NCI-H2107 (cell line): ENCODE measurements at regions not wholly inside any gene's neighbourhood (a gene's known extent, or its start where the extent isn't known, plus 50 kb on each side); places are given as distances from the start of the nearest gene placed in this dataset.

Experiments used
- DNase-seq: peaks from one replicate; lab custom pipeline; 2025; lab: John Stamatoyannopoulos, UW

GRCh38 chr3:41041899-41042298 is 157.4 kb upstream of the CTNNB1 start:
- no peak for DNase-seq

DNA sequence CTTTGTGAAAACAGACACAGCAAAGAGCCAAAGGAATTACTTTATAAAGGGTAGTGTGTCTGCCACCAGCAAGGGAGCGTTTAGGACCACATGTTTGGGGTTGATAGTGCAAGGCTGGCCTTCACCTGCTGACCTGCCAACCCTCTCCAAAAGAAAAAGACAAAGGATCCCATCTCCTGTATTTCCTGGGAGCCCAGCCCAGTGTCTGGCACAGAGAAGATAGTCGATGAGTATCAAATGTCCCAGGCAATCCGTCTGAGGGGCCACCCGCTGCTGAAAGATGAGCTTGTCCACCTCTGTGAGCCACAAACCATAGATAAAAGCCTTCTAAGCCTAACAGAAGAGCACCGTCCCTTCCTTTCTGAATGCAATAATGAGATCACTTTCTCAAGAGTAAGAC is 154.8 kb upstream of the CTNNB1 start:
- DNase-seq = no peak

DNA sequence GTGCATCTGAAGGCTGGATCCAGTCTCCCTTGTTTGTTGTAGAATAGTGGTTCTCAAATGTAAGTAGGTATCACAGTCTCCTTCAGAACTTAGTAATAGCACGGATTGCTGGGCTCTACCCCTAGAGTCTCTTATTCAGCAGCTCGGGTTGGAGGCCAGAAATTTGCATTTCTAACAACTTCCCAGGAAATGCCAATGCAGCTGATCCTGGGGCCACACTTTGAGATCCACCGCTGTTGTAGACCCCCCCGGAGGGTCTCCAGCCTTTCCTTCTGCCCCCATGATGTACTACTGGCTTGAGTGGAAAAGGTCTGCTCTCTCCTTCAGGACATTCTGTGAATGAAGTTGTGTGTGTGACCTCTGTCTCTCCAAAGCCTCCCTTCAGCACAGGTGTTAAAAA is 153.8 kb upstream of the CTNNB1 start:
- no peak for DNase-seq

DNA sequence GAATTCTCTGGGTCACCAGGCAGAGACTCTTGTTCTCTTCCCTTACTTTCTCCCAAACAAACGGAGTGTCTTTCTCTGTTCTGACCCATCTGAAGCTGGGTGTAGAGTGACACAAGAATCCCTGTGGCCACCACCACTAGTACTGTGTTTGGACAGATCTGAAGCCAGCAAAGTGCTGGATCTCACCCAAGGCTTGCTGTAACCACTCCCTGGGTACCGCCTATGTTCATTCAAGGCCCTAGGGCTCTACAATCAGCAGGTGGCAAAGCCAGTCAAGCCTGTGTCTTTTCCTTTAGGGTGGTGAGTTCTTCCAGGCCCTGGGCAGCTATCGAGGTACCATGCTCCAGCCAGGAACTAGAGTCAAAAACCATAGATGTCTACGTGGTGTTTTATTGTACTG is 149.2 kb upstream of the CTNNB1 start:
- no peak for DNase-seq

DNA sequence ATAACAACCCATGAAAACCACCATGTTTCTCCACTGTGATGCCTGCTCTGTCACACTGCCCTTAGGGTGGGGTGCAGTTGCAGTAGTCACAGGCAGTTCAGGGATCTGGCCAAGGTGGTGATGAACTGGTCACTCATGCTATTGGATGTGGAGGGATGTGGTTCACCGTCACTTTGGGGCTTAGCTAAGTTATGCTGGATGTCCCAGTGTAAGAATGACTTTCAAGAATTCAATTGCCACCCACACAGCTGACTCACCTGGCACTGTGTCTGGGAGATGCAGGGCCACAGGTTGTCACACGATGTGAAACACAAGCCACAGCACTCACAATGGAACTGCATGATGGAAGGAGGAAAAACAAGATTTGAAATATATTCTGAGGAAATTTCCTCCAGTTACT is 146.1 kb upstream of the CTNNB1 start:
- no peak for DNase-seq

DNA sequence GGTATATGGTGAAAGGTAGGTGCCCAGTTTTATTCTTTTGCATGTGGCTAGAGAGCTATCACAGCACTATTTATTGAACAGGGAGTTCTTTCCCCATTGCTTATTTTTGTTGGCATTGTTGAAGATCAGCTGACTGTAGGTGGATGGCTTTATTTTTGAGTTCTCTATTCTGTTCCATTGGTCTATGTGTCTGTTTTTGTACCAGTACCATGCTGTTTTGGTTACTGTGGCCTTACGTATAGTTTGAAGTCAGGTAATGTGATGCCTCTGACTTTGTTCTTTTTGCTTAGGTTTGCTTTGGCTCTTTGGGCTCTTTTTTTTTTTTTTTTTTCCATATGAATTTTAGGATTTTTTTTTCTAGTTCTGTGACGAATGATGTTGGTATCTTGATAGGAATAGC is 139.2 kb upstream of the CTNNB1 start:
- DNase-seq = no peak

DNA sequence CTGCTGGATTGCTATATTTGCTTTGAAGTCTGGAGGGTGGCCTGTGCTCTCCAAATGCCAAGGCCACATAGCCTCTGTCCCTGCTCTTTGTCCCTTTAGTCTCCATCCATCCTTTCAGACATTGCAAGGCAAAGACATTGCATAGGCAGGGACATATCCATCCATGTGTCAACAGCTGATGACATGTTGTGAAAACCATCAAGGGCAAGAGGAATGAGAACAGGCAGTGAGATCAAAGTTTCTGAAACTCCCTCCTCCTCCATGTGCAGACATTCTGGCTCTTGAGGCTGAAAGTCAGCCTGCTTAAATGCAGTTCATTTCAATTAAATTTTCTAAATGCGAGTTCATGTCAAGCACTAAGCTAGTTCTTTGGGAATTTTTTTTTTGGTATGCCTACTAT is 135.2 kb upstream of the CTNNB1 start:
- DNase-seq = no peak

DNA sequence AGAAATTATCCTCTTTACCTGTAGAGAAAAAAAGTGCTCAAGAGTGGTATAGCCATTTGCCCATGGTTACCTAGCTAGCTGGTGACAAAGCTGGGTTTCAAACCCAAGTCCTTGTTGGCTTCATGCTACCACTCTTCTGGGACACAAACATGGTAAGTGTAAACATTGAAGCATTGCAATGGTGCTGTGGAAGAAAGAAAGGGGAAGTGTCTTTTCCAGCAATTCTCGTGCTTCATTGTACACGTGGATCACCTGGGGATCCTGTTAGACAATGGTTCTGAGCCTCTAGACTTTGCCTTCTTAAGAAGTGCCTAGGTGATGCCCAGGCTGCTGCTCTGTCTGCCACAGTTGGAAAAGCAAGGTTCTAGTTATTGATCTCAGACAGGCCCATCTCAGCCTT is 134.8 kb upstream of the CTNNB1 start:
- no peak for DNase-seq

- DNase-seq = no peak
These were observed 134.0 kb upstream of the CTNNB1 start for GRCh38 chr3:41065340-41065739.

- no peak for DNase-seq
These were observed 126.1 kb upstream of the CTNNB1 start for GRCh38 chr3:41073190-41073589.

GRCh38 chr3:41075975-41076374 is 123.3 kb upstream of the CTNNB1 start:
- no peak for DNase-seq

GRCh38 chr3:41076399-41076798 is 122.9 kb upstream of the CTNNB1 start:
- DNase-seq = no peak

- no peak for DNase-seq
These were observed 119.2 kb upstream of the CTNNB1 start for GRCh38 chr3:41080141-41080540.

DNA sequence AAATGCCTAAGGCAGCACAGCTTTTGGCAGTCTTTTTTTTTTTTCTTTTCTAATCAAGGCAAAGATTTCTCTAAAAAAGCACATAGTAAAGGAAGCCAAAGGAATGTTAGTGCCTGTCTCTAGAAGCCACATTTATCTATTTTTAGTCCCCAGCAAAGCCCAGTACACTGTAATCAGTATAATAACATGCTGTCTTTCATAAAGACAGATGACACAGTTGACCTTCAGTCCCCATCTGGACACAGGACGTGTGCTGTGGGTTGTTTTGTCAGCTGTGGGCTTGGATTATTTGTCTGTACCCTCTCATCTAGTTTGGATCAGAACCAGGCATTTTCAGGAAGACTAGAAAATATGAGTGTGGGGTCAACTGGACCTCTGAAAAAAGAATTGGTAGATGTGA is 110.4 kb upstream of the CTNNB1 start:
- DNase-seq = no peak

- no peak for DNase-seq
These were observed 109.7 kb upstream of the CTNNB1 start for GRCh38 chr3:41089566-41089965.

GRCh38 chr3:41092844-41093243 is 106.5 kb upstream of the CTNNB1 start:
- DNase-seq = no peak

DNA sequence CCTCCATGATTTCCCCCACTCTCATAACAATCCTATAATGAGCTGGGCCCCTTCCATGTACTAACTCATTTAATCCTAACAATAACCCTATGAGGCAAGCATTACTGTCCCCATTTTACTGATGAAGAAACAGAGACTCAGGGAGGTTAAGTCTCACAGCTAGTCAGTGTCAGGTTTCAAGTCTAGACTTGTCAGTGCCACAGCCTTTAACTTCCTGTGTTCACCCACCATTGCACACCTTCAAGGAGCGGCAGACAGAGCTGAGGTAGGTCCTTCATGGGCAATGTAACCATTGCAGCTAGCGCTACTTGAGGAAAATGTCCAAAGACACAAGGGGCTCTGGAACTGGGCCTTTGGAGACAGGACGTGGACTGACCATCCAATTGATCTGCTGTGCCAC is 105.8 kb upstream of the CTNNB1 start:
- no peak for DNase-seq

DNA sequence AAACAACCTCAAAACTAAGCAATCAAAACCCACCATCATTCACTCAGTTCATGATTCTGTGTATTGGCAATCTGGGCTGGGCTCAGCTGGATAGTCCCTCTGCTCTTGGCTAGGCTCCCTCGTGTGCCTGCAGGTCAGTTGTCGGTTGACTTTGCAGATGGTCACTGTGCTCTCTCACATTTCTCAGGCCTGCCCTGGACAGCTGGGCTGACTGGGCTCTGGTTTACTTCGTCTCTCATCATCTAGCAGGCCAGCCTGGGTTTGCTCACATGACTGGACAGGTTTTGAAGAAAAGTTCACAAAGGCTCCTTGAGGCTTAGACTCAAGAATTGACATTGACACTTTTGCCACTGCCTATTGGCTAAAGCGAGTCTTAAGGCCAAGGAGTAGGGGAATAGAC is 105.0 kb upstream of the CTNNB1 start:
- no peak for DNase-seq

GRCh38 chr3:41095702-41096101 is 103.6 kb upstream of the CTNNB1 start:
- no peak for DNase-seq

DNA sequence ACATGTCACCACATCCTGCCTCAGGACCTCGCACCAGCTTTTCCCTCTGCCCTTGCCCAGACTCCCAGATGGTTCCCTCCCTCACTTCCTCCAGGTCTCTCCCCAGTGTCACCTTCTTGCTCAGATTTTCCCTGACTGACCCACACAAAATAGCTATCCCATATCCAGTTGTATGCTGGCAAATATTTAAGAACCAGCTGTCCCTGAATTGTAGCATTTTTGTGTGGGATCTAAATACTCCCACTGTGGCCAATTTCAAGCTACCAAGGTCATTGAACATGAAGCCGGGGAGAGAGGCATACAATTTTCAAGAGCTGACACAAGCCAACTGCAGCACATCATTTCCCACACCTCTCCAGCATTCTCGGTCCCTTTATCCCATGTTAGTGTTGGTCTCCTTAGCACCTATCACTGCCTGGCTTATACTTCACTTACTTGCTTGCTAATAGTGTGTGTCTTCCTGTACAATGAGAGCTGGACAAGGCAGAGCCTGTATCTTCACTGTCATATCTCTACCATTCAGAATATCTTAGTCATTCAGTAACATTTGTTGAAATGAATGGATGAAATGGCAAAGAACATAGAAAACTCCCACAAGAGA is 101.3 kb upstream of the CTNNB1 start:
- DNase-seq = no peak

DNA sequence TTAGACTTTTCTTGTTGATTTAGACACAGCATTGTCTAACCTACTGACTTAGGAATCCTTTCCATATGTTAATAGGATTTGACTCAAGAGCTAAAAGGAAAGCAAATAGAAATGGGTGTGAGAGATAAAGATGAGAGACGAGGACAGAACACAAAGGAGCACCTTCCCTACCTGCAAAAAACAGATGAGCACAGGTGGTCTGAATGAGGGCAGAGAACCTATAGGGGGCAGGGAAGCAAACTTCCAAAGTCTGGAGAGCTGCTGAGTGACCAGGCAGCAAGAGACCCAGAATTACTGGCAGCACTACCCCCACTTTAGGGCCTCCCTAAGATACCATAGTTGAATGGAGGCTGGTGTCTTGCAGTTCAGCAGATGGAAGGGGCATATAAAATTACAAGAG is 98.1 kb upstream of the CTNNB1 start:
- no peak for DNase-seq

DNA sequence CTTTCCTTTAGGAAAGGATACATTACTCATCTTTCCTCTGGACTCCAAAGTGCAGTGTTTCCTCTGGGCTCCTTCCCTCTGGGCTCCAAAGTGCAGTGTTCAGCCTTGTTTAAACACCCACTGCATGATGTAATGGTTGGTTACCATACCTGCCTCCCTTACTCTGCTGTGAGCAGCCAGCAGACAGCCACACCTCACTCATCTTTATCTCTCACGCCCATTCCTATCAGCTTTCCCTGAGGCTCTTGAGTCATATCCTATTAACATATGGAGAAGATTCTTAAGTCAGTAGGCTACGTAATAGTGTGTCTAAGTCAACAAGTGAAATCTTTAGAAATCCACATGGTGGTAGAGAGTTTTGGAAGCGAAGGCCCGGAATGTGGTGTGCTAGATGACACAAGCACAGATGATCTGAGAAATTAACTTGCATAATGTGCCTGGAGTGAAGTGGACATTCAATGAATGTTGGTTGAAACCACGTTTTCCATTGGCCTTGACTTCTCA is 97.2 kb upstream of the CTNNB1 start:
- DNase-seq = no peak

DNA sequence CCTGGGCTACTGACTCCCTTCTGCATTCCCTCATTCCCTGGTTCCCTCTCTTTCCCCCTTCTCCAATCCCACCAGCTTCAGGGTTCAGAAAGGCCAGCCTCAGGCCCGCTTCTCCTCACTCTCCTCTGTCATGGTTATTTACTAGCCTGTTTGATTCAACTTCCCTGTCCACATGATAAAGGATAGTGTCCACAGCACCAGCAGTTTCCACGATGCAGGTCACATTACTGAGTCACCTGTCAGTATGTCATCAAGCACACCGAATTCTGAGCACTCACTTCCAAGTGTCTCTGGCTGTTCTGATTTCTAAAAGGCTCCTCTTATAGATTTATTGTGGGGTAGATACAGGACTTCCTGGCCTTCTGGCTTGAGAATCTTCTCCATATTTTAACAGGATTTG is 96.6 kb upstream of the CTNNB1 start:
- no peak for DNase-seq

DNA sequence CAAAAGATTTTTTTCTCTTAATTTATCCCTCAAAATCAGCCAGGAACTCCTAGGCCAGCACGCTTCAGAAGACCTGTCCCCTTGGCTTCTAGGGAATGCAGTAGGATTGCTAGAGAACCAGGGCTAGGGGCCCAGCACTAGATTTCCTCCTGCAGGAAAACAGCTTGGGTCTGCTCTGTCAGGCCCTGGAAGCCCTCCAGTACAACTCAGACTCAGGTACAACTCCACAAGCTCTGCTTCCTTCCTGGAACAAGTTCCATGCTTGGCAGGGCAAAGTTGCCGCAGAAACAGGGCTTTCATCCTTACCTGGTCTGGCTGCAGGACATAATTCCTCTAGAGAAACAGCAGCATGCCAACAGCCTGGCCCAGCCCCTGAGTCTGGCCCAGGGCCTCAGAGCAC is 96.1 kb upstream of the CTNNB1 start:
- DNase-seq = no peak

- DNase-seq = no peak
These were observed 95.2 kb upstream of the CTNNB1 start for GRCh38 chr3:41104147-41104546.
